MCF 10A (cell line): ENCODE measurements at regions not wholly inside any gene's neighbourhood (a gene's known extent, or its start where the extent isn't known, plus 50 kb on each side); places are given as distances from the start of the nearest gene placed in this dataset.
A peak's percentile ranks its signal among the peaks of the same experiment; 100 is the strongest.

Experiments
- BruUV-seq: library from RNA; stranded (reverse); fragments of 400-500 nt; replicated peaks from 2 replicates; lab custom pipeline; 2021; lab: Mats Ljungman, UMichigan
- CTCF ChIA-PET: fragments of 300-600 bp; sonication (Branson Sonifier 250); formaldehyde crosslinking; extraction: SDS; loops from one replicate; lab custom pipeline; 2021; ENCODE audit warnings: antibody characterized with exemption, inconsistent platforms; lab: Yijun Ruan, JAX
- POLR2A ChIA-PET: fragments of 300-600, 350-650 bp; sonication (Branson Sonifier 250); formaldehyde crosslinking; extraction: SDS; loops from one replicate; lab custom pipeline; 2020; ENCODE audit warnings: antibody characterized with exemption, inconsistent platforms; lab: Yijun Ruan, JAX
- DNase-seq: peaks from one replicate; pipeline ENCODE4 v3.0.0-alpha.2; 2018; ENCODE audit not compliant: unreplicated experiment
- H3K27ac Mint-ChIP-seq: one replicate; pipeline ENCODE4 v1.8.0; 2022; ENCODE audit warnings: mild to moderate bottlenecking, low read depth, mixed read lengths; ENCODE audit not compliant: unreplicated experiment
- H3K27me3 Mint-ChIP-seq: one replicate; pipeline ENCODE4 v1.8.0; 2022; ENCODE audit warnings: mixed read lengths; ENCODE audit not compliant: insufficient read depth, unreplicated experiment
- H3K36me3 Mint-ChIP-seq: one replicate; pipeline ENCODE4 v1.8.0; 2022; ENCODE audit warnings: mild to moderate bottlenecking, moderate library complexity, mixed read lengths; ENCODE audit not compliant: insufficient read depth, unreplicated experiment
- H3K4me1 Mint-ChIP-seq: one replicate; pipeline ENCODE4 v1.8.0; 2022; ENCODE audit warnings: mixed read lengths; ENCODE audit not compliant: insufficient read depth, unreplicated experiment
- H3K4me3 Mint-ChIP-seq: one replicate; pipeline ENCODE4 v1.8.0; 2022; ENCODE audit warnings: mild to moderate bottlenecking, moderate library complexity, mixed read lengths; ENCODE audit not compliant: unreplicated experiment
- H3K9me3 Mint-ChIP-seq: one replicate; pipeline ENCODE4 v1.8.0; 2022; ENCODE audit warnings: mixed read lengths; ENCODE audit not compliant: unreplicated experiment
- intact Hi-C: fragments of 100-400 bp; cut with micrococcal nuclease; formaldehyde crosslinking; loops from 2 replicates; pipeline ENCODE4 v1.14.1; 2022
- TF ChIP-seq, protein P1 (sequence below): fragments of 200-600 bp; IDR thresholded peaks from one replicate; pipeline ENCODE4 v1.8.0; 2022; ENCODE audit warnings: antibody characterized with exemption, mild to moderate bottlenecking; ENCODE audit not compliant: unreplicated experiment

DNA sequence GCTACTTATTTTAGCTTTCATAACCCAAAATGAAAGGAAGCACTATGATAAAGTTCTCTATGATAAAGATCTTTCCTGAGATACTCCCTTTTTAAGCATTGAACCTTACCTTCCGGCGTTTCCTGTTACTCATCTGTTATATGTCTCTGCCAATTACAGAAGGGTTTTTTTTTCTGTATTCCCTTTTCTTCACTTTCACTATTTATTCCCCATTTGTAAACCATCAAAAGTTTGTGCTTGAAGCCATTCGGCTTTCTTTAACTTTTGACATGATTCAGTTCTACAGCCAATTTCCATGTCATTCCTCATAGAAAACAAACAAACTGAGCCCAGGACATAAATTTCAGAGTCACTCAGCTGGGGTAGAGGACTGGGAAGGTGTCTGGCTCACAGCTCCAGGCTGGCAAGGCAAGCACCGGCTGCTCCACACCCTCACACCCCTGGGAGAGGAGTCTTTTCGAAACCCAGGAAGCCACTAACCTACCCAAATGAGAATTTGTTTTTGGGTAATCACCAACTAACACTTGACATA is 429.4 kb upstream of the TRIB2 start:
- ChIA-PET CTCF (interaction anchor here (0.6 to 0.7 kb wide), 4 partner anchors 14 to 744 kb away, joined by 4 read pairs; no protein-coding TSS in a partner anchor), POLR2A (interaction anchor here (0.5 to 2.4 kb wide), 8 partner anchors 12 to 720 kb away, joined by 3 to 9 read pairs (median 4); no protein-coding TSS in a partner anchor)
- Mint-ChIP-seq H3K4me1 (peaks cover 34% of the 10 kb centered on the region), H3K36me3 (peaks cover 5% of the 10 kb centered on the region), H3K27ac (peak overlapping the region; percentile 84), H3K9me3 (no peaks in the 10 kb centered on the region), H3K4me3 (peak overlapping the region; percentile 65), H3K27me3 (no peaks in the 10 kb centered on the region)
- no TSS peak for BruUV-seq
- intact Hi-C loops, result loop anchor here (10.0 kb wide), 1 partner anchor 428 kb away; the partner anchor contains the start of gene TRIB2
- peak; percentile 79 for DNase-seq
- TF ChIP-seq, protein P1, sequence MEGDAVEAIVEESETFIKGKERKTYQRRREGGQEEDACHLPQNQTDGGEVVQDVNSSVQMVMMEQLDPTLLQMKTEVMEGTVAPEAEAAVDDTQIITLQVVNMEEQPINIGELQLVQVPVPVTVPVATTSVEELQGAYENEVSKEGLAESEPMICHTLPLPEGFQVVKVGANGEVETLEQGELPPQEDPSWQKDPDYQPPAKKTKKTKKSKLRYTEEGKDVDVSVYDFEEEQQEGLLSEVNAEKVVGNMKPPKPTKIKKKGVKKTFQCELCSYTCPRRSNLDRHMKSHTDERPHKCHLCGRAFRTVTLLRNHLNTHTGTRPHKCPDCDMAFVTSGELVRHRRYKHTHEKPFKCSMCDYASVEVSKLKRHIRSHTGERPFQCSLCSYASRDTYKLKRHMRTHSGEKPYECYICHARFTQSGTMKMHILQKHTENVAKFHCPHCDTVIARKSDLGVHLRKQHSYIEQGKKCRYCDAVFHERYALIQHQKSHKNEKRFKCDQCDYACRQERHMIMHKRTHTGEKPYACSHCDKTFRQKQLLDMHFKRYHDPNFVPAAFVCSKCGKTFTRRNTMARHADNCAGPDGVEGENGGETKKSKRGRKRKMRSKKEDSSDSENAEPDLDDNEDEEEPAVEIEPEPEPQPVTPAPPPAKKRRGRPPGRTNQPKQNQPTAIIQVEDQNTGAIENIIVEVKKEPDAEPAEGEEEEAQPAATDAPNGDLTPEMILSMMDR, result no peak

- TF ChIP-seq, protein P1, result no peak
- no peak for DNase-seq
- ChIA-PET POLR2A (interaction anchor here (0.6 to 2.4 kb wide), 6 partner anchors 10 to 719 kb away, joined by 3 to 9 read pairs (median 3); no protein-coding TSS in a partner anchor), CTCF (interaction anchor here (0.6 to 0.7 kb wide), 2 partner anchors 225 to 437 kb away, joined by 4 to 7 read pairs; no protein-coding TSS in a partner anchor)
- intact Hi-C loops, result loop anchor here (10.0 kb wide), 1 partner anchor 427 kb away; the partner anchor contains the start of gene TRIB2
- Mint-ChIP-seq H3K36me3 (peaks cover 5% of the 10 kb centered on the region), H3K9me3 (no peaks in the 10 kb centered on the region), H3K27me3 (no peaks in the 10 kb centered on the region), H3K4me1 (peaks cover 34% of the 10 kb centered on the region), H3K4me3 (peak overlapping the region; percentile 65), H3K27ac (peak overlapping the region; percentile 84)
- BruUV-seq, result no TSS peak
Measured at GRCh38 chr2:12288048-12288447, 428.7 kb upstream of the TRIB2 start.

DNA sequence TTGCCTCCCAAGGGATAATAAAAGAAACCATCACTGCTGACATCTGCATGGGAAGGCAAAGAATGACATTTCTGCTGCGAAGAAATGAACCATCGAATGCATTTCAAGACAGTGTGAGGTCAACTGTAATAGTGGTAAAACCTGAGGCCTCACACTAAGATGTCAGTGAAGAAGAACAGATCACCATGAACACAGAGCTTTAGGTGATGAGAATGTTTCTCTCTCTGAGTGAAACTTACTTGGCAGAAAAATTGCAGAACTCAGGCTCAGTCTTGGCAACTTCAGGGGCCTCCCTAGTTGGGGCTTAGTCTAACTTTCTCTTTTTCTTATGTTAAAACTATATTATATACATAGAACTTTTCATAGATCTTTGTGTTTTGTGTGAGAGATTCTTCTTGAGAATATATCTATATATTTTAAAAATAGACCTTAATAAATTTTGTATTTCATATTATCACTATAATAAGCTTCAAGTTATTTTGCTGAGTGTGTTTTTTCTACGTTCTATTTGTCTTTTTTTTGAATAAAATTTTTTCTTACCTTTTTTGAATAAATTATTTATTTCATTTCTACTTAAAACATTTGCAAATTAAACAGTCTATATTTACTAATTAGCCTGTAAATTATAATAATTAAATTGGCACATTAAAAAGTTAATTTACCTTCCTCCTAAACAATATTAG is 427.5 kb upstream of the TRIB2 start:
- ChIA-PET POLR2A (interaction anchor here (1.0 kb wide), 1 partner anchor 24 kb away, joined by 3 read pairs; no protein-coding TSS in a partner anchor), CTCF (interaction anchor here (0.7 kb wide), 1 partner anchor 331 kb away, joined by 3 read pairs; no protein-coding TSS in a partner anchor)
- no TSS peak for BruUV-seq
- Mint-ChIP-seq H3K4me3 (no peak overlapping the region), H3K36me3 (peaks cover 5% of the 10 kb centered on the region), H3K4me1 (peaks cover 36% of the 10 kb centered on the region), H3K27me3 (no peaks in the 10 kb centered on the region), H3K9me3 (no peaks in the 10 kb centered on the region), H3K27ac (no peak overlapping the region)
- DNase-seq, result no peak
- TF ChIP-seq, protein P1, result no peak
- intact Hi-C loops, result loop anchor here (10.0 kb wide), 1 partner anchor 426 kb away; the partner anchor contains the start of gene TRIB2

DNA sequence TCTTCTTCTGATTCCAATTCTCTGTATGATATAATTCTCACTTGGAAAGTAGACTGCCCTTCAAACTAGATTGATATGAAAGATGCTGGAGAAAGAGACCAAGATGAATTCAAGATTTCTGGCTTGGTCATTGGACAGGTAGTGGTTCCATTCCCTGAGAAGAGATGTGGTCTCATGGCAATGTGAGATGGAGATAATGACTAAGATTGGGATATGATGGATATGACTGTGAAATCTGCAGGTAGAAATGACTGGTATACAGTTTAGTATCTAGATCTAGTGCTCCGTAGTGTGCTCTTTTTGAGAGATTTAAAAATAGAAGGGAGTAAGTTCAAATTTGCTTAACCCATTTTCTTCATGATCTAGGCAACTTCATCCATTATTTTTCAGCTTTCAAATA is 425.4 kb upstream of the TRIB2 start:
- no peak for DNase-seq
- TF ChIP-seq, protein P1, result no peak
- POLR2A ChIA-PET, result no interaction called here
- no TSS peak for BruUV-seq
- no peak overlapping the region for H3K27ac Mint-ChIP-seq
- peaks cover 34% of the 10 kb centered on the region for H3K4me1 Mint-ChIP-seq
- peaks cover 5% of the 10 kb centered on the region for H3K36me3 Mint-ChIP-seq
- intact Hi-C loops, result no loop called here
- H3K4me3 Mint-ChIP-seq, result no peak overlapping the region
- H3K9me3 Mint-ChIP-seq, result no peaks in the 10 kb centered on the region
- no peaks in the 10 kb centered on the region for H3K27me3 Mint-ChIP-seq
- CTCF ChIA-PET, result no interaction called here
